ENCODE measurements at regions not wholly inside any gene's neighbourhood (a gene's known extent, or its start where the extent isn't known, plus 50 kb on each side); places are given as distances from the start of the nearest gene placed in this dataset.

DNA sequence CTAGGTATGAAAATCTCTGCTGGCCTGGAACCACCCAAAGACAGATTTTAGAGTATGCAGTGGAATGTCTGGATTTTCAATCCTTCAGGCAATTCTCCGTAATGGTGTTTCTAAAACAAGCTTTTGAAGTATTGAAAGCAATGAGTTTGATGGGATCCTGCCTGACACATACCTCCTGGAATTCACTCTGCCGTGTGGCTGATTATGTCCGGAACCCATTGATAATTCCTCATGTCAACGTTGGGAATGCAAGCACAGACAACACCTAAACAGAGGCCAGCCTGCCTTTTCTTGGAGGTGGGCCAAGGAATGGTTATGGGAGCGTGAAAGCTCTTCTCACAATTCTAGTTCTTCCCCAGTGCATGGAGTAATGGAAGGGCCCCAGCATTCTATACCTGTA lies 168.9 kb upstream of the HMCN1 start:
- TF ChIP-seq, protein P1, sequence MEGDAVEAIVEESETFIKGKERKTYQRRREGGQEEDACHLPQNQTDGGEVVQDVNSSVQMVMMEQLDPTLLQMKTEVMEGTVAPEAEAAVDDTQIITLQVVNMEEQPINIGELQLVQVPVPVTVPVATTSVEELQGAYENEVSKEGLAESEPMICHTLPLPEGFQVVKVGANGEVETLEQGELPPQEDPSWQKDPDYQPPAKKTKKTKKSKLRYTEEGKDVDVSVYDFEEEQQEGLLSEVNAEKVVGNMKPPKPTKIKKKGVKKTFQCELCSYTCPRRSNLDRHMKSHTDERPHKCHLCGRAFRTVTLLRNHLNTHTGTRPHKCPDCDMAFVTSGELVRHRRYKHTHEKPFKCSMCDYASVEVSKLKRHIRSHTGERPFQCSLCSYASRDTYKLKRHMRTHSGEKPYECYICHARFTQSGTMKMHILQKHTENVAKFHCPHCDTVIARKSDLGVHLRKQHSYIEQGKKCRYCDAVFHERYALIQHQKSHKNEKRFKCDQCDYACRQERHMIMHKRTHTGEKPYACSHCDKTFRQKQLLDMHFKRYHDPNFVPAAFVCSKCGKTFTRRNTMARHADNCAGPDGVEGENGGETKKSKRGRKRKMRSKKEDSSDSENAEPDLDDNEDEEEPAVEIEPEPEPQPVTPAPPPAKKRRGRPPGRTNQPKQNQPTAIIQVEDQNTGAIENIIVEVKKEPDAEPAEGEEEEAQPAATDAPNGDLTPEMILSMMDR (IDR thresholded peaks at IDR 0.05 in 8 of 11, conservative IDR thresholded peaks at IDR 0.05 in 3 of 11): no peak
- TF ChIP-seq POLR2A (IDR thresholded peaks at IDR 0.05) (no peak), POLR2AphosphoS5 (IDR thresholded peaks at IDR 0.05) (no peak)
